SK-N-SH treated with all-trans-retinoic acid at 6 μM for 48 hours (cell line): ENCODE measurements at regions not wholly inside any gene's neighbourhood (a gene's known extent, or its start where the extent isn't known, plus 50 kb on each side); places are given as distances from the start of the nearest gene placed in this dataset.

Experiments
- CSDC2 ChIP-seq: fragments of 250-450 bp; sonication (Bioruptor Pico); IDR thresholded peaks from 2 replicates; pipeline ENCODE4 v1.5.0; 2020; ENCODE audit warnings: mild to moderate bottlenecking, moderate library complexity
- RARB ChIP-seq: fragments of 250-450 bp; sonication (Bioruptor Pico); IDR thresholded peaks from 2 replicates; pipeline ENCODE4 v1.8.0; 2021; ENCODE audit warnings: mild to moderate bottlenecking, moderate library complexity
- TCF4 ChIP-seq: fragments of 250-450 bp; sonication (Bioruptor Pico); IDR thresholded peaks from 2 replicates; pipeline ENCODE4 v1.8.0; 2021; ENCODE audit warnings: mild to moderate bottlenecking, moderate library complexity, borderline replicate concordance
- ZNF565 ChIP-seq: fragments of 450-650 bp; formaldehyde crosslinking; conservative IDR thresholded peaks from 2 replicates; pipeline ENCODE4 v1.5.0; 2020; ENCODE audit warnings: low read depth, mild to moderate bottlenecking, moderate library complexity
- TF ChIP-seq, protein P1 (sequence below): fragments of 250-450 bp; sonication (Bioruptor Pico); IDR thresholded peaks from 2 replicates; pipeline ENCODE4 v1.5.1; 2020; ENCODE audit warnings: low read depth, mild to moderate bottlenecking, moderate library complexity

DNA sequence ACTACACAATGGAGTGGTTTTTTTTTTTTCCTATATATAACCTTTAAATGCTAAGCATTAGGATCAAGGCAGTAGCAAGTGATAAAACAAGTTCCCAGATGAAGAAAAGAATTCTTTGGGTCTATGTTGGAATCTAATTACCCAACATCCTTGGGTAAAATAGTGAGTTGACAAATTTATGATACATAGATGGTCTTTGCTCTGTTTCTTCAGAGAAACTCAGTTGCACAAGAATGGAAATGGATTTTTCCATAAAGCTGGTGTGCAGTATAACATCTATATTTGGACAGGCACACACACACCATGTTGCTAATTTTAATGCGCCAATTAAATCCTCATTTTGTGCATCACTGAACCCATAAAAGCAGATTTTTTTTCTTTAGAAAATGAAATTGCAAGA is 137.0 kb upstream of the MED14 start:
- TF ChIP-seq, protein P1, sequence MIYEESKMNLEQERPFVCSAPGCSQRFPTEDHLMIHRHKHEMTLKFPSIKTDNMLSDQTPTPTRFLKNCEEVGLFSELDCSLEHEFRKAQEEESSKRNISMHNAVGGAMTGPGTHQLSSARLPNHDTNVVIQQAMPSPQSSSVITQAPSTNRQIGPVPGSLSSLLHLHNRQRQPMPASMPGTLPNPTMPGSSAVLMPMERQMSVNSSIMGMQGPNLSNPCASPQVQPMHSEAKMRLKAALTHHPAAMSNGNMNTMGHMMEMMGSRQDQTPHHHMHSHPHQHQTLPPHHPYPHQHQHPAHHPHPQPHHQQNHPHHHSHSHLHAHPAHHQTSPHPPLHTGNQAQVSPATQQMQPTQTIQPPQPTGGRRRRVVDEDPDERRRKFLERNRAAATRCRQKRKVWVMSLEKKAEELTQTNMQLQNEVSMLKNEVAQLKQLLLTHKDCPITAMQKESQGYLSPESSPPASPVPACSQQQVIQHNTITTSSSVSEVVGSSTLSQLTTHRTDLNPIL (CRISPR knock-in tag), result no peak
- TF ChIP-seq ZNF565 (CRISPR knock-in tag) (no peak), CSDC2 (no peak), TCF4 (CRISPR knock-in tag) (no peak), RARB (CRISPR knock-in tag) (no peak)
